Left ventricle myocardium superior (tissue), 1 donor: ENCODE measurements at regions not wholly inside any gene's neighbourhood (a gene's known extent, or its start where the extent isn't known, plus 50 kb on each side); places are given as distances from the start of the nearest gene placed in this dataset.
A peak's percentile ranks its signal among the peaks of the same experiment; 100 is the strongest.
"Not testable (repeated sequence)": the region's sequence is repeated elsewhere in the genome, so short reads cannot be mapped to it uniquely, and the experiment has no call there.

Experiments used
- ATAC-seq: fragments of 200-7000 bp; cut with Tn5 transposase; one replicate; pipeline ENCODE4 v1.9.1; 2020; ENCODE audit warnings: mild to moderate bottlenecking, moderate library complexity
- DNase-seq: peaks from one replicate; pipeline ENCODE4 v3.0.0-alpha.2; 2020
- intact Hi-C: fragments of 100-400 bp; cut with micrococcal nuclease; formaldehyde crosslinking; loops from one replicate; pipeline ENCODE4 v1.11.0; 2022
- donor health status: DM: no; HTN: yes; CAD: no; lungs with severe emphysema.

DNA sequence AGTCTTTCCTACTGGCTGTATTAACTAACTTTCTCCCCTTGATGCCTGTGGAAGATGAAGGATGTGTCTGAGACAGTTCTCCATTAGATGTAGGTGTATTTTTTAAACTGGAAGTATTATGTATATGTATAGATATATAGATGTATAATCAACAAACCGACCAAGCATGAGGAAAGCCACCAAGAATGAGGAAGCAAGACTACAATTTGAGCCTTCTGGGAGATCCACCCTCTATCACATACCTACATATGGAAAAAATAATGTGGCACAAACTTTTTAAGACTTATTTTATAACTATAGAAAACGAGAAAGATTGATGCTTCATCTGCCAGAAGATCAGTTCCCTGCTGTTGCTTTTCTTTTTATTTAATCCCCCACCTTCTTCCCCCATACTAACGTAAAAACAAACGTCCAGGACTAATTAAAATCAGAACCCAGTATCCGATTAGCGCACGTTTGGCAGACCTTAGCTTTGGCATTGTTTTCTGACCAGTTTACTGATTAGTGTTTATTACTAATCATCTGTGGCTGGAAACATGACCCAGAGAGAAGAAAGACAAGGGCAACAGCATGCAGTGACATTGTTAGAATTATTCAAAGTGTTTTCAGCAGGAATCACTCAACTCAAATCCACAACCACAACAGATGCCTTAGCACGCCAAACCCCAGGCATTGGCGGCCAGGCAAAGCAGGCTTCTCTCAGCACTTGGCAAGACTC lies 490.2 kb downstream of the EBF1 start:
- no peak for ATAC-seq
- no peak for DNase-seq
- intact Hi-C loops = no loop called here

DNA sequence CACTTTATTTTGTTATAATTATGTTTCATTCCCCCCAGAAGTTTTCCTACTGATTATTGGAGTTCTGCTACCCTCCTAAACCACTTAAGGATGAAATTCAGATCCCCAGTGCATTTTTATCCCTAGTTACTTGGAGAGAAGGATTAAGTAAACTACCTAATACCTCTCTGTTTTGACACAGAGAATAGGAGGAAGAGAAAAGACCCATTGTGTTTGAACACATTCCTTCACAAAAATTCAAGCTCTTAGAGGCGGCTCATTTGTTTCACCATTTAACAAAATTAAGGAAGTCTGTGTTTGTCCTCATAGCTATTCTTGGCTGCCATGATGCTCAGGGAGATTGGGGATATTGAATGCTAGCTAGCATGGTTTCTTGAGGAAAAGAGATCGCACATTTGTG lies 492.6 kb downstream of the EBF1 start:
- no peak for ATAC-seq
- no peak for DNase-seq
- intact Hi-C loops = no loop called here

DNA sequence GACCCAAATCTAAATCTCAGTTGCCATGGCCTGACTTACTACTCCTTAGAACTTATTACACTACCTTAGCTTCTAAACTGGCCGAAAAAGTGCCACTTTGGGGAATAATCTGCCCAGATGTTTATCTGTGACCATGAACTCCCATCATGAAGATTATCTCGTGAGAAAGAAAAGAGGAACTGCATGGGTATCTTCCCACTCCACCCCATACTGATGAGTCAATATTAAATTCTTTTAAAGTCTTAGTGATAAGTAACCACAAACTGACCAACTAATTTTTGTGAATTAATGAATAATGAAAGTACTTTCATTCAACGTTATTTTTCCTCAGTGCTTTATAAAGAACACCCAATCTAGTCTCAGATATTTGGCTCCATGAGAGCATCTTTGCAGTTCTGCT lies 493.5 kb downstream of the EBF1 start:
- intact Hi-C loops = no loop called here
- no peak for DNase-seq
- no peak for ATAC-seq

DNA sequence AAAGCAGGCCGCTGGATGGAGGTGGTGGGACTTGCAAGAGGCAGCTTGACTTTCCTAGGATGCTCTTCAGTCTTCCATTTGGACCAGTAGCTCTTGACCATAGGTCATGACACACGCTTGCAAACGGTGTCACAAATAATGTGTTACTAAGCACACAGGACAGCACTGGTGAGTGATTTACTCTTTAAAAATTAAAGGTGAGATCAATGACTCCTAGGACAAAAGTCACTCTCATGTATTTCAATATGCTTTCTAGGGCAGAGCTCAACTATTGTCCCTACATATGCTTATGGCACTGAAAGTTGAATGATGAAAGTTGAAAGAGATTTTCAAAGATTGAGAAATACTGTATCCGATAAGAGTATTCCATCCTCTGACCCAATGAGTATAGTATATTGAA lies 496.7 kb downstream of the EBF1 start:
- ATAC-seq (no peak), DNase-seq (no peak)
- intact Hi-C loops = no loop called here

- ATAC-seq = no peak
- no peak for DNase-seq
- intact Hi-C loops = no loop called here
Measured at GRCh38 chr5:158601118-158601517, 498.6 kb downstream of the EBF1 start.

DNA sequence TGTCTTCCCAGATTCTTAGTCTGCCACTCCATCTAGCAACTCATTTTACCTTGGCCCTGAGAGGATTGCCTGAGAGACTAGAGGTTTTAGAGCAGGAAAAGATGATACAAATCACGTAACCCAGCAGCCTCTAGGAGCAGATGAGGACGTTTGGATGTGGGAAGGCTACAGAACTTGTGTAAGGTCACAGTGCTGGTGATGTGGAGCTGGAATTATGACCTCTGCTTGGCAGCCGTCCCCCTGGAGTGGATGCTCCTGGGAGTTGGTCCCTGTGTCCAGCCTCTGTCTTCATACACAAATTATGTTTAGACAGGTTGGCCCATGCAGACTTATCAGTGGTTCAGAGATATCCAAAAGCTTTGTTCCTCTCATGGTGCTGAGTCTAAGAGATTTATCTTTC lies 499.0 kb downstream of the EBF1 start:
- ATAC-seq (no peak), DNase-seq (no peak)
- intact Hi-C loops = no loop called here

DNA sequence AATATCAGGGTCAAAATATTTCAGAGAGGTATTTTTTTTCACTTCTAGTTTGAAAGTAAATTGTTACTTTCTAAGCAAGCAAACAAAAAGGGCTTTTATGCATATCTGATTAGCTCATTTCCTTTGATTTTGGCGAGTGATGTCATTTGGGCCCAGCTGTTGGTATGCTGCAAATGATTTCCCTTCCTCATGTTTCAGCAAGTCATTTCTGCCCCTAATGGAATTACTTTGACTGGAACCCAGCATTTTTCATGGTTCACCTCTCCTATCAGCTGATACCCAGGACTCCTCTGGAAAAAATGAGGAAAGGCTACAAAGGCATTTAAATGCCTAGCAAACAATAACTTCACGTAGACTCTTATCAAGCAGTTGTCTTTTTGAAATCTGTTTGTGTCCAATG lies 500.6 kb downstream of the EBF1 start:
- DNase-seq = no peak
- intact Hi-C loops = no loop called here
- peak; percentile 71 for ATAC-seq

- DNase-seq (no peak), ATAC-seq (no peak)
- intact Hi-C loops = no loop called here
Measured at GRCh38 chr5:158594595-158595242, 505.0 kb downstream of the EBF1 start.

DNA sequence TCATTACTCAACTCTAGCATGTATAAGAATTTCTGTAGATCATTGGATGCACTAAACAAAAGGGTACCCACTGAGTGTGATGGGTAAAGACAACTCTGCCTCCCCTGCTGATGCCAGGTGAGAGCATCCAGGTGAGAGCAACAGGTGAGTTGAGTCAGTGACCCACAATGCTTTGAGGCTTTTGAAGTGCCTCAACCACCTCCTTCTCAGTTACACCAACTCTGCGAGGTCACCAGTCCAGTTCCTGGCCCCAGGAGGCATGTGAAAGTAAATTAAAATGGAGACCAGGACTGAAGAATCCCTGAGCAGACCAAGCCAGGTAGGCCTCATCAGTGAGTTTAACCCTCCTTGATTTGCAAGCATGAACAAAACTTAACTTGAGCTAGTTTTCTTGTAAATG lies 505.8 kb downstream of the EBF1 start:
- ATAC-seq (no peak), DNase-seq (no peak)
- intact Hi-C loops = no loop called here

GRCh38 chr5:158591301-158591863 lies 508.3 kb downstream of the EBF1 start:
- peak; percentile 41 for ATAC-seq
- intact Hi-C loops = no loop called here
- no peak for DNase-seq

GRCh38 chr5:158590746-158591300 lies 508.9 kb downstream of the EBF1 start:
- DNase-seq (no peak), ATAC-seq (no peak)

DNA sequence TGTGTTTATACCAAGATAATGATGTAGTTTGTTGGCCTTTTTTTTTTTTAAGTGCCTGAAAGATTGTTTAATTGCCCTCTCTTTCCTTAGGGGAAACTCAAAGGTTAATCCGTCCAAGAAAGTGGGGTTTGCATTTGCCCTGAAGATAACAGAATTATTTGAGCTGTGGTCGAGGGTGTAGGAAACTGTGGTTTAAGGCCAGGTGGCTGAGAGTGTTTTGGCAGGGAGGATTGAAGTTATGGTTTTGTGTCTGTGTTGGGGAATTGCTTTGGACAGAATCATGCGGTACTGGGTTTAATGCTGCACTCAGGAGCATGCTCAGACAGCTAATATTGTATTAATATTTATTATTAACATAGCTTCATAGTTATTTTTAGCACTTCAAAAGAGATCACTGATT lies 509.8 kb downstream of the EBF1 start:
- ATAC-seq (no peak), DNase-seq (no peak)
- intact Hi-C loops = no loop called here

More at GRCh38 chr5:158590746-158591300, 508.9 kb downstream of the EBF1 start:
- intact Hi-C loops = no loop called here

GRCh38 chr5:158588617-158589016 lies 511.1 kb downstream of the EBF1 start:
- DNase-seq = no peak
- intact Hi-C loops = no loop called here
- ATAC-seq = no peak

GRCh38 chr5:158586054-158586453 lies 513.7 kb downstream of the EBF1 start:
- ATAC-seq (no peak), DNase-seq (no peak)
- intact Hi-C loops = no loop called here

GRCh38 chr5:158582669-158583068 lies 517.0 kb downstream of the EBF1 start:
- DNase-seq, ATAC-seq, intact Hi-C loops: not testable (repeated sequence)

GRCh38 chr5:158573829-158574228 lies 525.9 kb downstream of the EBF1 start:
- DNase-seq (no peak), ATAC-seq (peak; percentile 60)
- intact Hi-C loops = no loop called here

DNA sequence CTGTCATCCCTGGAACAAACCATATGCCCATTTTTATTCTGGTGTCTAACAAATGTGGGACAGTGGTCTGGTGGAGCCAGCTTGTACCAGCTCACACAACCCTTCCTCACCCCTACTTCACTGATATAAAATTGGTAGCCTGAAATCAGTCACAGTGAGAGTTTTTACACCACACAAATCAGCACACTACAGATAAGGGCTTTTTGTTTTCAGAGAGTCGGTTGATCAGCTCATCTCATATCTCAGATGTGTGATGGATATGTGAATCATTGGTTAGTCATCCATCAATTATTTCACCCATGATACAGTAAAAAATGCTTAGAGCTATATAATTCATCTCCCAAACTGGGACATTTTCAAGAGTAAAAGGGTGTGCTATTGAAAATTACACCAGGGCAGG lies 529.2 kb downstream of the EBF1 start:
- DNase-seq (no peak), ATAC-seq (no peak)
- intact Hi-C loops = no loop called here

GRCh38 chr5:158569534-158569933 lies 530.2 kb downstream of the EBF1 start:
- DNase-seq (no peak), ATAC-seq (no peak)
- intact Hi-C loops = no loop called here

- ATAC-seq = no peak
- no peak for DNase-seq
- intact Hi-C loops = no loop called here
Measured at GRCh38 chr5:158565017-158565789, 534.5 kb downstream of the EBF1 start.
